Cerebellar nuclear complex (tissue), 1 donor: ENCODE measurements at regions not wholly inside any gene's neighbourhood (a gene's known extent, or its start where the extent isn't known, plus 50 kb on each side); places are given as distances from the start of the nearest gene placed in this dataset.

ENCODE experiments used
- DNase-seq, 2 experiments: peaks; one replicate each; lab custom pipeline; 2025; lab: John Stamatoyannopoulos, UW

DNA sequence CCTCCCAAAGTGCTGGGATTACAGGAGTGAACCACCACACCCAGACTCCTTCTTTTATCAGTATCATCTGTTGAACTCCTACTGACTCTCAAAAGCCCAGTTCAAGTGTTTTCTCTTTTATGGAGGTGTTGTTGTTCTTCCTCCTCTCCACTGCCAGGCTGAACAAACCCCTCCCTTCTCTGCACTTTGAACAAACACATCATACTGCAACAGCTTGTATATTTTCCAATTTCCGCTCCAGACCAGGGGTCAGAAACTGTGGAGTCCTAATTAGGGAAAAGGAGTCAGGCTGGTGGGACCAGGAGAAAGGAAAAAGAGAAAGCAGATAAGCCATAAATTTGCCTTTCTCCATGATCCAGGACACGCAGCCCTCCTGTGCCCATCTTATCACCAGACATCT, 148.1 kb upstream of the HMHB1 start:
- no peak for DNase-seq

DNA sequence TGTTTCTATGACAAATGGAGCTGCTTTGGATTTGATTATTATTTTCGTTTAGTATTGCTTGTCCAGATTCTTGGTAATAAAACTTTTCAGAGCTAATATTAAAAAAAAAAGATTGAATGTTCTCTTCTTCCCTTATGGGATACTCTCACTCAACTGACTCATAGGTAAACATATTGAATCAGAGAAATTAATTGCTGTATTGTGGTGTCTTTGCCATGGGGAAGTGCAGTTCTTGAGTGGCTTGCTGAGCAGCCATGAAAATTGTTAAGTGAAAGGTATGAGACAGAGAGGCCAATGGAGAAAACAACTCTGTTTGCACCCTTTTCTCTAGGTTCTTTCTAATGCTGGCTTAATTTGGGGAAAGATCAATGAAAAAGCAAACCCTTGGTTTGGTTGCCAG, 149.9 kb upstream of the HMHB1 start:
- DNase-seq = no peak

DNA sequence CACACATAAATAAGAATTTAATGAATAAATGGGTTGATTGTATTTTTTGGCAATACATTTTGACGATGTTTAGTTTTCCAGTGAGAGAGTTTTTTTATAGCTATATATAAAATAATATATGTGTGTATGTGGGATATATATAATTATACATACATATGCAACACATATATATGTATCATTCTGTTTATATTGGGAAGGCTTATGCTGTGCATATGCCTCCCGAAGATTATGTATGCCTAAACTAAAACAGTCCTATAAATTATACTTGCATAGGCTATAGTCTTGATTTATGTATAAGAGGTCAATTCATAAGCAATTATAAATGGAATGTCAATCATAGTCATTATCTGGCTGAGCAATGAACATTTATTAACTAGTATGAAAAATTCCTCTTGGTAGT, 151.3 kb upstream of the HMHB1 start:
- no peak for DNase-seq

DNA sequence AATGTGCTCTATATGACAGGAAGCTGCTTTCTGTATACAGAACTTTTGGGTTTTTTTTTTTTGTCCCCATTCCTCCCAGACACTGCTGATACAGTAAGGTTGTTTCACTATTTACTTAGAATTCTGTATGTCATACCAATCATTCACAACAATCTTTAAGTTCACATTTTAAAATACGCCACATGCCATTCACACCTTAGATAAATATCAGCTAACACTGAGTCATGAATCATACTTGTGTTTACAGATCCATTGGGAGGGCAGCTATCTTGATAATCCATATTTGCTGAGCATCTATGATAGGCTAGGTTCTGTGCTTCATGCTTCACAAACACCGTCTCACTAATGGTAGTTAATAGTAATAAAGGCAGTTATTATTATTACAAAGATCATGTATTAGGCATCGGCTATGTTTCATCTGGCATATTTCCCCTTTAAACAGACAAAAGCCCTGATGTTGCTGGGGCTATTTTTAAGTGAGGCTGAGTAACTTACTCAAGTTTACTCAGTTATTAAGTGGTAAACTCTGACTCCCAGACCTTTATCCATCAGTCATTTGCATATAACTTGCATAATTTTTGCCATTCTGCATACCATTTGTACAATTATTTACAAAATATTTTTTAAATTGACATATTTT, 152.2 kb upstream of the HMHB1 start:
- no peak for DNase-seq

DNA sequence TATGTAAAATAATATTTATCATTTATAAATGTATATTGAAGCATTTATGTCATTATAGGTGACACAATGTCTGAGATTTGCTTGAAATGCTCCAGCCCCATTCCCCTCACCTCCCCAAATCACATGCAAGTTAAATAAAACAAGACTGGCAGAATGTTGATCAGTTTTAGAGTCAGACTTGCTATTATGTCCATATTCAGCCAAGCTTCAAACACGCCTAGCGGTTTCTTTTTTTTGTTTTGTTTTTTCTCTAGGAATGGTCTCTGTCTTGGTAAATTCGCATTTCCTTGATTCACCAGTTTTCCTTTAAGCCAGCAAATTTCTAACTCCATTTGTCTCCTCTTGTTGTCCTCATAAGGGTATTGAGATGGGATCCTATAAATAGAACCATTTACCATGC, 153.0 kb upstream of the HMHB1 start:
- DNase-seq = no peak

DNA sequence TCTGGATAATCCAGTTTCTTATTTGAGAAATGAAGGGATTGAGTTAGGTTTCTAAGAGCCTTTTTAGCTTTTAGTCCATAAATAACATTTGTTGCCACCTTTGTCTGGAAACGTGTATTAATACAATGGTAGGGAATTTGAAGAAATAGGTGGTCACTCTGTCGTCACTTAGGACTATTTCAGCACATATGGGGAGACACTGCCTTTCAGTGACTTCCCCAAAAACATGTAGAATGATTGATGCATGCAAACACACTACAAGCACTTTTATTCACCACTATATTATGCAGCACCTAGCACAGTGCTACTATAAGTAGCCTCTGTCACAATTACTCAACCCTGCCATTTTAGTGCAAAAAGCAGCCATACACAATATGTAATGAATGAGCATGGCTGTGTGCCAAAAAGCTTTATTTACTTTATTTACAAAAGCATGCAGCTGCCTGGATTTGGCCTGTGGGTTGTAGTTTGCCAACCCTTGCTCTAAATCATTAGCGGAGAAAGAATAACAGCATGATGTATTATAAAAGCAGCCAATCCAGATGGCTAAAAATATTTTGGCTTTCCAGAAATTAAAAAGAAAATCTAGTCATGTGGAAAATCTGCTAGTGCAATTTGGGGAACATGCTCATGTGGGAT, 154.2 kb upstream of the HMHB1 start:
- DNase-seq = no peak

DNA sequence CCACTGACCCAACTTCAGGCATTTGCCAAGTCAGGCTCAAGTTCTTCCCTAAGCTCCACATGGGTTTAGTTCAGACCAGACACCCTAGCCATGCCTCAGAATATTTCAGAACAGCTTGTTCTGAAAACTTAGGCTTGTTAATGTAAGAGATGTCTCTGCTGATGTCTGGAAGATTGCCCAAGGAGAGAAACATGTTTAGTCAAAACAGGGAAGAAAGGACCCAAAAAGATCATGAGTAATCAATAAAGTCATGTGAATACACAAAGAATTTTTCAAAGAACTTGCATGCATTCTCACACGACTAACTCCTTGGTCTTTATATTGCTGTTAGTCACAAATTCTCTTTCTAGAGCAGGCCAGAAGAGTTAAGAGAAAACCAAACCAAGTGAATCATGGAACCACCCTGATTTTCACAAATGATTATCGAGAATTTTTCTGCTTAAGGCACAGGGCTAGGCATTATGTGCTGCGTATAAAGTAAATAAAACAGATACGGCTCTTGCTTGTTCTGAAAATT, 158.1 kb upstream of the HMHB1 start:
- no peak for DNase-seq

DNA sequence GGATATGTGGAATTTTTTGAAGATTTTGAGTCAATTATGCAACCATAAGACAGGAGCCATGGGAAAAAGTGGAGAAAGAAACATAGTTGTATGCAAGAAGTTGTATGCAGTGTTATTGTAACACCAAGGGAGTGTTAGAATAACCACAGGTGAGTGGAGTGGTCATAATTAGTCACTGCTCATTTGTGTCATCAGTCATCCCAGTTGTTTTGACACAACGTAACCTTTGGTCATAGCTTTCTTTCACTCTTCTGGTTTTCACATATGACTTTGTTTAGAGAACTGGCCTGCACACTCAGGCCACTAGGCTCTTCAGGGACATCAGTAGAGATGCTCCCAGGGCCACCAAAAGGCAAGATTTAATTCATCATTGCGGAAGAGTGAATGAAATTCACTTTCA, 158.7 kb upstream of the HMHB1 start:
- no peak for DNase-seq

DNA sequence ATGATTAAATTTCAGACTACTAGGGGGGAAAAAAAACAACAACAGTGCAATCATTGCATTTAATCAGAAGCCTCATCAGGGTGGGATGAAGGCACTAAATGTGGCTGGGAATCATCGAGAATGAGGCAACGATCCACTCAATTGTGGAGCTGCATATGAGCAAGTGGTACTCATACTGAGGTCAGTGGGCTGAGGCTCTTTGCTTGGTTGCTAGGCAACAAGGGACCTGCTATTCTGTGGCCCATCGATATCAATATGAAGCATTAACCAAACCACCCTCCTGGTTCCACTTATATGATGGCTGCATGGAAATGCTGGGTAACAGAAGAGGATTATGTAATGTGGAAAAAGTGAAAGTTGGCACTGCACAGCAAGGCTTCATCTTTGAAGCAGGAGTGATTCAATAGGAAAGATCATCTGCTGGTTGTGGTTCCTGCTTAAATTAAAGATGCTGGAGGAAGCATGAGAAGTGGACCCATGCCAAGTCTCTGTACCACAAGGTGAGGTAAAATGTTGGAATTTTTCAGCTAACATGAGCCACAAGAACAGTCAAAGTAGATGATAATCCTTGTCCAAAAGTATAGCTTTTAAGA, 159.8 kb upstream of the HMHB1 start:
- DNase-seq = no peak

DNA sequence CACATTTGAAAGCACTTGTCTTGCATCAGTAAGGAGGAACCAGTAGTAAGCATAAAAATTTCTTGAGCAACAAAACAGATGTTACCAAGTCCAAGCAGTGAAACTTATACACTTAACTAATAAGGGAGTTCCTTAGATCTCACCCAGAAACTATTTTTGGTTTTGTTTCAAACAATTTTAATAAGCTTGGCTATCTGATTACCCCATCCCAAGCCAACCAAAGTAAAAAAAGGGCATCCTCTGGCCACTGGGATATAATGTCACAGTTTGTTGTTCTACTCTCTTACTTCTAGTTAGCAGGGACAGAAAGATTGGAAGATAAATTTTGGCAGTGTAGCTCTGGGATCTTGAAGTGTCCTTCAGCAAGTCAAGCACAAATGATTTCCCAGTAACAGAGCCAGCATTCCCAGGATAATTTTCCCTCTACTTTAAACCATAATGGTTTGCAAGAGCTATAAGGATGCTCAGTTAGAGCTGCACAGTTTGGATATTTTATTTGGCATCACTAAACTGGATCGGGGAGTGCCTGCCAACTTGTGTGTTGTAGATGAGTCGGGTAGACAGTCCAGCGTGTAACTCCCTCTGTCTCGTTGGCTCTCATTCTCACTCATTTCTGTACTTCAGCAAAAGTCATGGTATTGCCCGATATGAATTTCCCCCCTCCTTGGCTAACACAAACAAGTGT, 161.9 kb upstream of the HMHB1 start:
- DNase-seq = no peak

DNA sequence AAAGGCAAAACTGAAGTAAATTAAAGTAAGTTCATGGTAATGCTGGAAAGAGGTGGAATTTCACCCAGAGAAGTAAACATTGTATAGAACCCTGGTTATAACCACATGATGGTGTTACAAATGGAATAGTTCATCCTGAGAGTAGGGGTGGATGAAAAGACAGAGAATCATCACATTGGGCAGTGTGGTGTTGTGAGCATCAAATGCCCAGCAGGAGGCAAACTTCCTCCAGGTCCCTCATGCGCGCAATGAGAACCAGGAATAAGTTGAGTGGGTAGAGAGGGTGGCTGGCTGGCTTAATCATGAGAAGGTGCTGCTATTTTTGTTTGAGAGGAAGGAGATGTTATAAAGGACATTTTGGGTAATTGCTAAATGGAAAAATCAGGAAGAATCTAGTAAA, 163.3 kb upstream of the HMHB1 start:
- no peak for DNase-seq

DNA sequence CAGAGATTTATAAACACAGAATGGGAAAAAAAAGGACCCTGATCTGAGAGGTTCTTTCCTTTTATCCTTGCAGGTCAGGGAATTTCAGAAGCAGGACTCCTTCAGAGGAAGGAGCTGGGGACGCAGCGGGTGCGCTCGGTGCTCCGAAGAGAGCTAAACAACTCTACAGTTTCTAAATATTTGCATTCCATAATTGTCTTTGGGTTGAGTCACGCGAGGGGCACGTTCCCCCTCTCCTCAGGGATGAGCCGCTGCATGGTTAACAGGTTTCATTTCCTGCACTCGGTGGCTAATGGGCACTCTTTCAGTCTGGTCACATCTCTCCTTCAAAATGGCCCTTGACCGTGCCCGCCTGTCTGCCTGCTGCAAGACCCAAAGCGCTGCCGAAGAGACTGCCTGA, 165.0 kb upstream of the HMHB1 start:
- DNase-seq = no peak

DNA sequence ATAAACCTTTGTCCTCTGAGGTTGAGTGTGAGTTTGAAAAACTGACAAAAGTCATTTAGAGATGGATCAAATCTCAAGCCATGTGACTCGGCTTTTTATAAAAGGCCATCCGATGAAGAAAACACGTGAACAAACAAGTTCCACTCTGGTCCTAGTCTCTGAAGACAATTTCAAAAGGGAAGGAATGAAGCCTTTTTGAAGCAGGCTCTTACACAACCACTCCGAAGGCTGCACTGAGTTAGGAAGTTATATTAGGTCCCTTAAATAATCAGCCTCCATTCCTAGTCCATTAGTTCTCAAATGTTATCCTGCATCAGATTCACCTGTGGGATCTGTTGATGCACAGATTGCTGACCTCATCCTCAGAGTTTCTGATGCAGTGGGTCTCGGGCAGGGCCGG, 166.6 kb upstream of the HMHB1 start:
- DNase-seq = no peak

DNA sequence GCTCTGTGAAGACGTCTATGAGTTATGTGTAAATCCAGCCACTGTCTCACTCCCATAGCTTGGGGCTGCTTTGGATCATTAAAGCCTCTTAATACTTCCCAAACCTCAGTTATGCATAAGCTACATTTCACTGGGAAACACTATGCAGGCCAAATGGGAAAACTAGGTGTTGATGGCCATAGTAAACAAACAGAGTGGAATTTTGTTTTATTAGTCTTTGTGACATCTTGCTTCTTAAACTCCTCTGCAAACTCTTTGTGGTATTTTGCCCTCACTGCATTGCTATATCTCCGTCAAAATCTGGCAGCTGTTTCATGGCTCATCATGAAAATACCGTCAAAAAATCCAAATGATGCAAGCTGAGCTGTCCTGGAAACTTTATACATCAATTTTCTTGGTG, 167.2 kb upstream of the HMHB1 start:
- DNase-seq = no peak

DNA sequence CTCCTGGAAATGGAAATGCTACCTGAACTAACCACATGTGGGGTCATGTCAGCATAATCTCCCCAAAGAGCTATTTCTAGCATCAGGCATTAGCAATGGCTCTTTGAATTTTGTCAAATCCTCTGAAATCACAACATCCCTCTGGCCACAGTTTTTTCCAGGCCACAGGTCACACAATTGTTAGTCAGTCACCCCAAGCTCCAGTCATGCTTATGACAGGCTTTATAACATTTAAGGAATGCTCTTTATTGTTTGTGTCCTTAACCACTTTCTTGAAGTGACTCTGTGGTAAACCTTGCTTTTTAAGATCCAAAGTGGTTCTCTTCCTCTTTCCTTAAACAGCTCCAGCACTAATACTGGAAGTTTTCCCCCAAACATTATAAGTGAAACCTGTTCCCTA, 169.2 kb upstream of the HMHB1 start:
- DNase-seq = no peak

DNA sequence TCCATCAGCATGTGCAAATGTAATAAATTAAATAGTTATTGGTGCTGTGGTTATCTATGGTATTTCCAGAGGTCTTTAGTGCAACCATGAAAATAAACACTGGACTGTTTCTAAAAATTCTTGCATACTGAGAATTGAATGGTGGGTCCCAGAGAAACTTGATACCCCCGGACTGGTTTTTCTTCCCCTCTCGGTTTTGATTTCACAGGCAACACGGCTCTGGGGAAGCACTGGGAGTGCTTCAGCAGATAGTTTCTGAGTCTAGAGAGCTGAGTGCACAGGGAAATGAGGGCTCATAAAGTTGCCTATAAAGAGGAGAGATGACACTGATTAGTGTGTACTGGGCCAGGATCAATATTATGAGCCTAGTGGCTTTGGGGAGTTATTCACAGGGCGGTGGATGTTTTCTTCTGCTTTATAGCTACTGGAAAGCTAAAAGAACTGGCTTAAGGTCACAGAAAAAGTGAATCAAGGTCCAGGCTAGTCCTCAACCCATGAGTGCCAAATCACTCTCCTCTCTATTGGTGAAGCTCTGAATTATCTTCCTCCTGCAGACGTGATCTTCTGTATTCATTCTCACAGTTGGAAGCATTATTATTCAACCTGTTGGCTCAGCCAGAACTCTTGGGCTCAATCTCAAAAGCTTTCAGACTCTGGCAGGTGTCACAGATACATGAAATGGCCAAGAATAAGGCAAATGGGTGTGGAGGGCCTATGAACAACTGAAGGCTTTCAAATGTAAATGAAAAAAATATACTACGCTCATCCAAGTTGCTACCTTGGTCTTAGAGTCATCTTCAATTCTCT, 170.2 kb upstream of the HMHB1 start:
- DNase-seq = no peak

DNA sequence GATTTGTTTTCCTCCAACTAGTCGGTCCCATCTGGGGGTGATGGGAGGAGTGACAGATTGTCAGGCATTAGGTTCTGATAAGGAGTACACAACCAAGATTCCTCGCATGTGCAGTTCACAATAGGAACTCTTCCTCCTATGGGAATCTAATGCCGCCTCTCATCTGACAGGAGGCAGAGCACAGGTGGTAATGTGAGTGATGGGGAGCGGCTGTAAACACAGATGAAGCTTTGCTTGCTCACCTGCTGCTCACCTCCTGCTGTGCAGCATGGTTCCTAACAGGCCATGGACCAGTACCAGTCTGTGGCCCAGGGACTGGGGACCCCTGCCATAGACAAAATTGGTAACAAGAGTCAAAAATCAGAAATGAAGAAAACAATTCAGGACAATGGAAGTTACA, 173.3 kb upstream of the HMHB1 start:
- DNase-seq = no peak

DNA sequence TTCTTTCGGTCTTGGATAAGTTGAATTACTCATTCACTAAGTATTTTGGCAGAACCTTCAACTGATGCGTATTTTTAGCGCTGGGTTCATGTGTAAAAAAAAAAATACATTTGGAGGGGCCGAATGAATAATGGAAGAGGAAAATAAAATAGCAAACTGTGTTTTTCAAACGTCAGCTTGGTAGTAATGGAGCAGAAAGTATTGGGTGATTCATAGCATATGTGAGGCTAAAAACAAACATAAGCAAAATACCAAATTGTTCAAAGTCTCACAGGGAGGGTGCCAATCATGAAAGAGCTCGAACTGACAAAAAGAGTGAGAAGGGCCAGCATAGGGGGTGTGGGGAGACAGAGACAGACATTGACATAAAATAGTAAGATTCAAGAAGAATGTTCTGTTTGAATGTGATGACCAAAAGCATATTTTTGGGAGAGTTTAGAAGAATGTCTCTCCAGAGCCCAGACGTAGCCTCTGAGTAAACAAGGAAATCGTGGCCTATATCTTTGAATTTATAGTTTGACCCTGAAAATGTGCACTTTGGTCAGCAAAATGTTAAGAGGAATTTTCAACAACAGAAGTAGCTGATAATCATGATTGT, 174.9 kb upstream of the HMHB1 start:
- DNase-seq = no peak

DNA sequence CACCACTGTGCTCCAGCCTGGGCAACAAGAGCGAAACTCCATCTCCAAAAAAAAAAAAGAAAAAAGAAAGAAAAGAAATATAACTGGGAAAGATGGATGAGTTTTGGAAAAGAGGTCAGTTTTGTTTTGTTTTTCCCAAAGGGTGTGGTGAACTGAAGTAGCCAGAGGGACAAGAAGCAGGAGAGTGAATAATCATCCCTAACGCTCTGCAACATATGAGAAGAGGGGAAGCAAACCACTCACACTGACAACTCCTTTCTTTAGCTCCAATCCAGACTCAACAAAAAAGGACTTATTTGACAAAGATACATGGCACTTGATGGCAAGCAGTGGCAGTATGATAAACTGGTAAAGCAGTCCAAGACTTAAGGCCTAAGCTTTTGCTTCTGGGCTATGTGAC, 176.1 kb upstream of the HMHB1 start:
- no peak for DNase-seq

DNA sequence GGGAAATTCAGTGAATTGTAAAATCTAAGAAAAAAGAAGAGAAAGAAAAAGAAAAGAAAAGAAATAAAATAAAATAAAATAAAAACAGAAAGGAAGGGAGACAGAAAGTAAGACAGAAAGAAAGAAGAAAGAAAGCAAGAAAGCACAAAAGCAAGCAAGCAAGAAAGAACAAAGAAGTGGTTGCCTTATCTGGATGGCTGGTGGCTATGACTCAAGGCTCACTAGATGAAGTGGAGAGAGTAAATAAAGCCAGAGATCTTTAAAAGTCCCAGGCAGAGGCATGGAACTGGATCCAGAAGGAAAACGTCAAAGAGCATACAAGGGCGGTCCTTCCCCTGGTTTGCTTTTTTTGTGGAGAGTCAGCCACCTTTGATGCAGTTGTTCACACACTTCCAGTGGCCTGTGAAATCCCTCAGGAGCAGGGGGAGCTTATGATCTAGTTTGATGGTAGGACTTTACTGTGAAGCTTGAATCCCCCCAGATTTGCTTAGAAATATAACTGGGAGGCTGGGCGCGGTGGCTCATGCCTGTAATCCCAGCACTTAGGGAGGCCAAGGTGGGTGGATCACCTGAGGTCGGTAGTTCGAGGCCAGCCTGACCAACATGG, 176.7 kb upstream of the HMHB1 start:
- DNase-seq = no peak

DNA sequence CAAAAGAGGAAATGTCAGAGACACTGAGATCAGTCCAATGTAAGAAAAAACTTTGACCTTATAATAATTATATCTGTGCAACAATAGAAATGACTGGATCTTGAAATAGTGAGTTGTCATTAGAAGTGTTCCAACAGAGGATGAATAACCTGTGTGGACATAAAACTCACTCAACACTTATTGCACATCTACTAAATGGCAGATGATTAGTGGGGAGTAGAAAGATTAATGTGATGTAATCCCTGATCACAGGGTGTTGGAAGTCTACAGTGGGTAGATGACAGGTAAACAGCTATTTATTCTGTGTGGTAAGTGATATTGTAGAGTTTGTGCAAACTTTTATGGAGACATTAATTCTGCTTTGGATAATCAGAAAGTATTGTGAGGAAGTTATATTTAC, 177.3 kb upstream of the HMHB1 start:
- no peak for DNase-seq
